MM.1S (cell line): ENCODE measurements at regions not wholly inside any gene's neighbourhood (a gene's known extent, or its start where the extent isn't known, plus 50 kb on each side); places are given as distances from the start of the nearest gene placed in this dataset.

Experiments
- DNase-seq: peaks from one replicate; pipeline ENCODE4 v3.0.0-alpha.2; 2015
- H2AFZ ChIP-seq: fragments of 300-600 bp; sonication (generic); 2 replicates; pipeline ENCODE4 v1.6.0; 2016; ENCODE audit warnings: antibody characterized with exemption, low read length
- H3F3A ChIP-seq: fragments of 300-600 bp; sonication (generic); 2 replicates; pipeline ENCODE4 v1.6.1; 2016; ENCODE audit warnings: mild to moderate bottlenecking, antibody characterized with exemption, low read length, moderate library complexity, mixed read lengths; ENCODE audit not compliant: insufficient read depth
- H3K27ac ChIP-seq: fragments of 300-600 bp; sonication (generic); 2 replicates; pipeline ENCODE4 v1.5.1; 2016; ENCODE audit warnings: mild to moderate bottlenecking, low read length
- H3K27me3 ChIP-seq: fragments of 300-600 bp; sonication (generic); replicated peaks from 2 replicates; pipeline ENCODE4 v1.6.0; 2016; ENCODE audit warnings: low read length; ENCODE audit not compliant: insufficient read depth
- H3K36me3 ChIP-seq: fragments of 300-600 bp; sonication (generic); replicated peaks from 2 replicates; pipeline ENCODE4 v1.6.1; 2016; ENCODE audit warnings: mild to moderate bottlenecking, low read length, mixed read lengths; ENCODE audit not compliant: insufficient read depth
- H3K4me1 ChIP-seq: fragments of 300-600 bp; sonication (generic); 2 replicates; pipeline ENCODE4 v1.6.1; 2016; ENCODE audit warnings: low read length, mixed read lengths
- H3K4me2 ChIP-seq: fragments of 300-600 bp; sonication (generic); 2 replicates; pipeline ENCODE4 v1.6.0; 2016; ENCODE audit warnings: low read depth, low read length
- H3K4me3 ChIP-seq: fragments of 300-600 bp; sonication (generic); 2 replicates; pipeline ENCODE4 v1.5.1; 2016; ENCODE audit warnings: low read length, mixed read lengths
- H3K79me2 ChIP-seq: fragments of 300-600 bp; sonication (generic); 2 replicates; pipeline ENCODE4 v1.6.1; 2016; ENCODE audit warnings: mixed run types, low read length, mixed read lengths
- H3K9ac ChIP-seq: fragments of 300-600 bp; sonication (generic); 2 replicates; pipeline ENCODE4 v1.6.1; 2016; ENCODE audit warnings: low read length, mixed read lengths
- H3K9me2 ChIP-seq: fragments of 300-600 bp; sonication (generic); replicated peaks from 2 replicates; pipeline ENCODE4 v1.6.1; 2016; ENCODE audit warnings: mild to moderate bottlenecking, low read length, mixed read lengths; ENCODE audit not compliant: insufficient read depth
- H3K9me3 ChIP-seq: fragments of 300-600 bp; sonication (generic); replicated peaks from 2 replicates; pipeline ENCODE4 v1.6.1; 2016; ENCODE audit warnings: mild to moderate bottlenecking, low read length, mixed read lengths; ENCODE audit not compliant: insufficient read depth
- H4K20me1 ChIP-seq: fragments of 300-600 bp; sonication (generic); 2 replicates; pipeline ENCODE4 v1.6.1; 2016; ENCODE audit warnings: mild to moderate bottlenecking, low read length, moderate library complexity, mixed read lengths; ENCODE audit not compliant: insufficient read depth
- CTCF ChIP-seq: fragments of 300-600 bp; sonication (generic); IDR thresholded peaks from 2 replicates; pipeline ENCODE4 v1.5.1; 2016; ENCODE audit warnings: antibody characterized with exemption, low read length, mixed read lengths
- EZH2 ChIP-seq: fragments of 300-600 bp; sonication (generic); optimal IDR thresholded peaks from 2 replicates; pipeline ENCODE3; 2017; ENCODE audit warnings: low read depth, mild to moderate bottlenecking, antibody characterized with exemption, low read length, mixed read lengths
- EZH2phosphoT487 ChIP-seq: fragments of 300-600 bp; sonication (generic); IDR thresholded peaks from 2 replicates; pipeline ENCODE4 v1.6.1; 2018; ENCODE audit warnings: antibody characterized with exemption, low read length

GRCh38 chr13:78714717-78715116 is 55.8 kb upstream of the OBI1 start:
- H2AFZ ChIP-seq = no peak overlapping the region
- no peak overlapping the region for H3K27ac ChIP-seq

GRCh38 chr13:78712831-78713230 is 53.9 kb upstream of the OBI1 start:
- Histone ChIP-seq H3K9ac (no peak overlapping the region), H3F3A (no peaks in the 10 kb centered on the region), H3K4me2 (no peak overlapping the region), H3K36me3 (no peaks in the 10 kb centered on the region), H2AFZ (no peak overlapping the region), H3K4me3 (no peak overlapping the region), H3K27me3 (no peaks in the 10 kb centered on the region), H3K4me1 (no peaks in the 10 kb centered on the region), H3K27ac (no peak overlapping the region), H3K9me3 (no peaks in the 10 kb centered on the region), H3K9me2 (no peaks in the 10 kb centered on the region), H3K79me2 (no peaks in the 10 kb centered on the region), H4K20me1 (no peaks in the 10 kb centered on the region)
- no peak for DNase-seq
- no peak for TF ChIP-seq EZH2phosphoT487
- TF ChIP-seq CTCF = no peak
- no peak for TF ChIP-seq EZH2

More at GRCh38 chr13:78714717-78715116, 55.8 kb upstream of the OBI1 start:
- TF ChIP-seq EZH2 = no peak
- no peak for TF ChIP-seq CTCF
- no peak for TF ChIP-seq EZH2phosphoT487
- H3K4me2 ChIP-seq = no peak overlapping the region
- no peak overlapping the region for H3K9ac ChIP-seq
- no peaks in the 10 kb centered on the region for H3K9me2 ChIP-seq
- no peaks in the 10 kb centered on the region for H3K9me3 ChIP-seq
- no peaks in the 10 kb centered on the region for H3K27me3 ChIP-seq
- peaks cover 3% of the 10 kb centered on the region; the same call in 1 of the 2 replicates for H3K4me1 ChIP-seq
- H3K79me2 ChIP-seq = no peaks in the 10 kb centered on the region
- H3K36me3 ChIP-seq = no peaks in the 10 kb centered on the region
- H3K4me3 ChIP-seq = no peak overlapping the region
- H4K20me1 ChIP-seq = no peaks in the 10 kb centered on the region
- H3F3A ChIP-seq = no peaks in the 10 kb centered on the region
- no peak for DNase-seq

- no peaks in the 10 kb centered on the region for H3F3A ChIP-seq
- no peak overlapping the region for H3K27ac ChIP-seq
- H3K9me3 ChIP-seq = no peaks in the 10 kb centered on the region
- no peak overlapping the region for H3K4me3 ChIP-seq
- no peaks in the 10 kb centered on the region for H3K79me2 ChIP-seq
- DNase-seq = no peak
- no peak overlapping the region for H3K9ac ChIP-seq
- no peaks in the 10 kb centered on the region for H3K36me3 ChIP-seq
- no peaks in the 10 kb centered on the region for H3K4me1 ChIP-seq
- no peak for TF ChIP-seq EZH2
- TF ChIP-seq EZH2phosphoT487 = no peak
- no peak for TF ChIP-seq CTCF
- H2AFZ ChIP-seq = no peak overlapping the region
- H3K27me3 ChIP-seq = no peaks in the 10 kb centered on the region
- no peak overlapping the region for H3K4me2 ChIP-seq
- H3K9me2 ChIP-seq = no peaks in the 10 kb centered on the region
- no peaks in the 10 kb centered on the region for H4K20me1 ChIP-seq
These were observed 50.1 kb upstream of the OBI1 start for GRCh38 chr13:78709028-78709427.
